ENCODE measurements at regions not wholly inside any gene's neighbourhood (a gene's known extent, or its start where the extent isn't known, plus 50 kb on each side); places are given as distances from the start of the nearest gene placed in this dataset.

- H3K79me2 ChIP-seq (ENCODE audit: control insufficient read depth, insufficient read depth, low read length) = no peaks in the 10 kb centered on the region
- intact Hi-C loops (cut with micrococcal nuclease) = no loop called here
- H3K9ac ChIP-seq (replicated peaks; ENCODE audit: extremely low read depth, insufficient read depth, low read length) = no peak overlapping the region
- H3K9me1 ChIP-seq (replicated peaks; ENCODE audit: control insufficient read depth, extremely low read depth, insufficient read depth, low read length) = no peaks in the 10 kb centered on the region
- H3K27ac ChIP-seq (ENCODE audit: insufficient read depth, low read depth, low read length) = no peak overlapping the region
- ChIA-PET CTCF (no interaction called here), POLR2A (no interaction called here)
- H3K4me1 ChIP-seq (ENCODE audit: control insufficient read depth, extremely low read depth, insufficient read depth, low read length) = no peaks in the 10 kb centered on the region
- H3K36me3 ChIP-seq (ENCODE audit: control insufficient read depth in 2 of 2, extremely low read depth in 1 of 2, insufficient read depth in 2 of 2, low read length in 2 of 2) = no peaks in the 10 kb centered on the region
- no peak overlapping the region for H2AFZ ChIP-seq (ENCODE audit: low read depth, low read length)
- no peaks in the 10 kb centered on the region for H3K27me3 ChIP-seq (ENCODE audit: control insufficient read depth in 2 of 2, insufficient read depth in 2 of 2, low read length in 2 of 2)
- no TSS peak for BruUV-seq (replicated peaks)
- H3K9me3 ChIP-seq (replicated peaks; ENCODE audit: control insufficient read depth, insufficient read depth, low read length) = no peaks in the 10 kb centered on the region
- FAIRE-seq (no peak), DNase-seq (ENCODE audit: low read depth, low spot score) (no peak)
- no peaks in the 10 kb centered on the region for H4K20me1 ChIP-seq (replicated peaks; ENCODE audit: control insufficient read depth, extremely low read depth, insufficient read depth, low read length)
- TF ChIP-seq CTCF (IDR thresholded peaks at IDR 0.05; ENCODE audit: extremely low read depth in 1 of 2, insufficient read depth in 1 of 2, low read depth in 1 of 2, low read length in 2 of 2) (no peak), FOS (IDR thresholded peaks at IDR 0.05; ENCODE audit: borderline replicate concordance, insufficient read depth, low read length) (no peak), MAX (IDR thresholded peaks at IDR 0.05; ENCODE audit: insufficient read depth, insufficient read length) (no peak), MYC (IDR thresholded peaks at IDR 0.05; ENCODE audit: low read depth, low read length) (no peak), EZH2 (IDR thresholded peaks at IDR 0.05; ENCODE audit: borderline replicate concordance, low read depth, low read length, severe bottlenecking) (no peak), GATA2 (IDR thresholded peaks at IDR 0.05; ENCODE audit: insufficient read depth, insufficient read length, low read depth, low read length) (no peak), POLR2AphosphoS5 (IDR thresholded peaks at IDR 0.05; ENCODE audit: insufficient read depth, low read depth, low read length) (no peak), JUN (IDR thresholded peaks at IDR 0.05; ENCODE audit: borderline replicate concordance, insufficient read depth, insufficient read length, low read depth) (no peak), POLR2A (IDR thresholded peaks at IDR 0.05; ENCODE audit: low read depth, low read length) (no peak)
- H3K4me3 ChIP-seq (replicated peaks in 1 of 3; ENCODE audit: insufficient read depth in 1 of 3, low read depth in 1 of 3, low read length in 3 of 3) = no peak overlapping the region
- dilution Hi-C loops (cut with MboI; ENCODE audit: extremely low pct_ligation_motif_present, low sequenced_read_pairs) = no loop called here
- no peak overlapping the region for H3K4me2 ChIP-seq (ENCODE audit: insufficient read depth, low read length)
Observed at GRCh38 chr9:87167161-87167560, 219.9 kb upstream of the GAS1 start.

Measured in endothelial cell of umbilical vein (primary cell).